K562 (cell line): ENCODE measurements at regions not wholly inside any gene's neighbourhood (a gene's known extent, or its start where the extent isn't known, plus 50 kb on each side); places are given as distances from the start of the nearest gene placed in this dataset.
A peak's percentile ranks its signal among the peaks of the same experiment; 100 is the strongest.

Source experiments
- ADNP ChIP-seq: fragments of 200-800 bp; sonication (Bioruptor generic); IDR thresholded peaks from 2 replicates; pipeline ENCODE4 v1.6.1; 2016; ENCODE audit warnings: missing genetic modification characterization, missing compliant biosample characterization
- BCOR ChIP-seq: fragments of 450-650 bp; IDR thresholded peaks from 2 replicates; pipeline ENCODE4 v1.6.1; 2016
- CAMTA2 ChIP-seq: fragments of 250-450 bp; sonication (Bioruptor Pico); conservative IDR thresholded peaks from 2 replicates; pipeline ENCODE4 v1.5.1; 2022
- CC2D1A ChIP-seq: fragments of 450-650 bp; IDR thresholded peaks from 2 replicates; pipeline ENCODE4 v1.6.1; 2017; ENCODE audit warnings: mild to moderate bottlenecking
- CREB1 ChIP-seq, 2 experiments: sonication (generic) in 1 of 2; formaldehyde crosslinking in 1 of 2; IDR thresholded peaks; 2 replicates each; pipeline versions ENCODE4 v1.6.1 to v1.8.0; 2012 to 2022; ENCODE audit warnings: inconsistent platforms in 1 of 2, mild to moderate bottlenecking in 1 of 2, missing genetic modification reagents in 1 of 2, moderate library complexity in 1 of 2
- DMBX1 ChIP-seq: fragments of 250-450 bp; sonication (Bioruptor Pico); IDR thresholded peaks from 2 replicates; pipeline ENCODE4 v1.8.0; 2022; ENCODE audit warnings: inconsistent platforms, mild to moderate bottlenecking, moderate library complexity, borderline replicate concordance
- FOXJ2 ChIP-seq: fragments of 200-800 bp; sonication (Bioruptor generic); IDR thresholded peaks from 2 replicates; pipeline ENCODE4 v1.6.1; 2016; ENCODE audit warnings: missing genetic modification characterization, missing compliant biosample characterization
- HCFC1 ChIP-seq: IDR thresholded peaks from 2 replicates; pipeline ENCODE4 v1.6.1; 2012; ENCODE audit warnings: low read depth, low read length, improper control_type of control experiment
- HDAC6 ChIP-seq: IDR thresholded peaks from 2 replicates; pipeline ENCODE4 v1.6.1; 2012; ENCODE audit warnings: low read depth, mild to moderate bottlenecking, control low read depth, inconsistent platforms, low read length, moderate library complexity
- HMG20A ChIP-seq: fragments of 450-650 bp; formaldehyde crosslinking; conservative IDR thresholded peaks from 2 replicates; pipeline ENCODE4 v1.4.0; 2020; ENCODE audit warnings: mild to moderate bottlenecking, mixed read lengths
- KAT2B ChIP-seq: IDR thresholded peaks from one replicate; pipeline ENCODE4 v1.6.1; 2012; ENCODE audit warnings: low read depth, mild to moderate bottlenecking, control low read depth, inconsistent platforms, low read length, moderate library complexity
- MED1 ChIP-seq: sonication (generic); formaldehyde crosslinking; IDR thresholded peaks from 2 replicates; pipeline ENCODE4 v1.8.1; 2023; ENCODE audit warnings: missing genetic modification reagents, borderline replicate concordance
- RBM15 ChIP-seq: fragments of 200-400 bp; formaldehyde crosslinking; IDR thresholded peaks from 2 replicates; pipeline ENCODE4 v1.6.1; 2018; ENCODE audit warnings: mild to moderate bottlenecking, low read length, moderate library complexity; ENCODE audit not compliant: insufficient read depth
- RFX7 ChIP-seq: fragments of 250-450 bp; sonication (Bioruptor Pico); IDR thresholded peaks from 2 replicates; pipeline ENCODE4 v1.5.1; 2021; ENCODE audit warnings: mild to moderate bottlenecking
- SMAD4 ChIP-seq: fragments of 250-450 bp; sonication (Bioruptor Pico); conservative IDR thresholded peaks from 2 replicates; pipeline ENCODE4 v1.8.0; 2021; ENCODE audit warnings: inconsistent platforms, mild to moderate bottlenecking, moderate library complexity
- SMARCA5 ChIP-seq: fragments of 450-650 bp; IDR thresholded peaks from 2 replicates; pipeline ENCODE4 v1.6.1; 2016
- STAG1 ChIP-seq: sonication (generic); formaldehyde crosslinking; IDR thresholded peaks from 2 replicates; pipeline ENCODE4 v1.5.0; 2020; ENCODE audit warnings: missing genetic modification reagents, borderline replicate concordance
- TAF15 ChIP-seq: fragments of 200-400 bp; formaldehyde crosslinking; IDR thresholded peaks from 2 replicates; pipeline ENCODE4 v1.6.1; 2017; ENCODE audit warnings: mild to moderate bottlenecking, low read depth, low read length, moderate library complexity
- ZNF23 ChIP-seq: fragments of 250-450 bp; sonication (Bioruptor Pico); IDR thresholded peaks from 2 replicates; pipeline ENCODE4 v1.4.0; 2020; ENCODE audit warnings: mild to moderate bottlenecking
- ZNF436 ChIP-seq: fragments of 250-450, 450-650 bp; sonication (Bioruptor Pico); formaldehyde crosslinking; IDR thresholded peaks from 2 replicates; pipeline ENCODE4 v1.7.0; 2020; ENCODE audit warnings: mild to moderate bottlenecking
- ZNF766 ChIP-seq: fragments of 200-800 bp; sonication (Bioruptor generic); conservative IDR thresholded peaks from 2 replicates; pipeline ENCODE4 v1.6.1; 2016; ENCODE audit warnings: missing genetic modification characterization, missing compliant biosample characterization
- ZNF778 ChIP-seq: fragments of 450-650 bp; formaldehyde crosslinking; IDR thresholded peaks from 2 replicates; pipeline ENCODE4 v1.4.0; 2020; ENCODE audit warnings: mild to moderate bottlenecking, moderate library complexity
- ZNF785 ChIP-seq: fragments of 250-450 bp; sonication (Bioruptor Pico); IDR thresholded peaks from 2 replicates; pipeline ENCODE4 v1.4.0; 2020; ENCODE audit warnings: mild to moderate bottlenecking
- ZZZ3 ChIP-seq: fragments of 450-650 bp; IDR thresholded peaks from 2 replicates; pipeline ENCODE4 v1.6.1; 2016; ENCODE audit warnings: antibody characterized with exemption, mild to moderate bottlenecking, moderate library complexity
- TF ChIP-seq, protein P1 (sequence below): sonication (generic); formaldehyde crosslinking; IDR thresholded peaks from 2 replicates; pipeline ENCODE4 v1.8.0; 2023; ENCODE audit warnings: missing genetic modification reagents, mild to moderate bottlenecking, borderline replicate concordance
- TF ChIP-seq, protein P2 (sequence below): fragments of 450-650 bp; formaldehyde crosslinking; IDR thresholded peaks from 2 replicates; pipeline ENCODE4 v1.4.0; 2020; ENCODE audit warnings: mild to moderate bottlenecking, mixed read lengths

DNA sequence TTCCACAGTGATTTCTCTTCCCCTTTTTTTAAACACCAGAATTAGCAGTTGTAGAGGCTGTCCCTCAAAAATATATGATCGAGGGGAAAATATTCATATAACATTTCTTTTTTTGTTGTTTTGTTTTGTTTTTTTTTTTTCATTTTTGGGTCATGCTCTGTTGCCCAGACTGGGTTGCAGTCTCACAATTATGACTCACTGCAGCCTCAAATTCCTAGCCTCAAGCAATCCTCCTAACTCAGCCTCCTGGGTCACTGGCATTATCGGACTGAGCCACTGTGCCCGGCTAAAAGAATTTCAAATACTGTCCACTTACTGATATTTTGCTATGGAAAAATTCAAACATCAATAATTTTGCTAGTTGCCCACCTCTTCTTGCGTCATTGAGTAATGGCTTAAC, 134.0 kb downstream of the HFE start (continued):
- TF ChIP-seq, protein P1, sequence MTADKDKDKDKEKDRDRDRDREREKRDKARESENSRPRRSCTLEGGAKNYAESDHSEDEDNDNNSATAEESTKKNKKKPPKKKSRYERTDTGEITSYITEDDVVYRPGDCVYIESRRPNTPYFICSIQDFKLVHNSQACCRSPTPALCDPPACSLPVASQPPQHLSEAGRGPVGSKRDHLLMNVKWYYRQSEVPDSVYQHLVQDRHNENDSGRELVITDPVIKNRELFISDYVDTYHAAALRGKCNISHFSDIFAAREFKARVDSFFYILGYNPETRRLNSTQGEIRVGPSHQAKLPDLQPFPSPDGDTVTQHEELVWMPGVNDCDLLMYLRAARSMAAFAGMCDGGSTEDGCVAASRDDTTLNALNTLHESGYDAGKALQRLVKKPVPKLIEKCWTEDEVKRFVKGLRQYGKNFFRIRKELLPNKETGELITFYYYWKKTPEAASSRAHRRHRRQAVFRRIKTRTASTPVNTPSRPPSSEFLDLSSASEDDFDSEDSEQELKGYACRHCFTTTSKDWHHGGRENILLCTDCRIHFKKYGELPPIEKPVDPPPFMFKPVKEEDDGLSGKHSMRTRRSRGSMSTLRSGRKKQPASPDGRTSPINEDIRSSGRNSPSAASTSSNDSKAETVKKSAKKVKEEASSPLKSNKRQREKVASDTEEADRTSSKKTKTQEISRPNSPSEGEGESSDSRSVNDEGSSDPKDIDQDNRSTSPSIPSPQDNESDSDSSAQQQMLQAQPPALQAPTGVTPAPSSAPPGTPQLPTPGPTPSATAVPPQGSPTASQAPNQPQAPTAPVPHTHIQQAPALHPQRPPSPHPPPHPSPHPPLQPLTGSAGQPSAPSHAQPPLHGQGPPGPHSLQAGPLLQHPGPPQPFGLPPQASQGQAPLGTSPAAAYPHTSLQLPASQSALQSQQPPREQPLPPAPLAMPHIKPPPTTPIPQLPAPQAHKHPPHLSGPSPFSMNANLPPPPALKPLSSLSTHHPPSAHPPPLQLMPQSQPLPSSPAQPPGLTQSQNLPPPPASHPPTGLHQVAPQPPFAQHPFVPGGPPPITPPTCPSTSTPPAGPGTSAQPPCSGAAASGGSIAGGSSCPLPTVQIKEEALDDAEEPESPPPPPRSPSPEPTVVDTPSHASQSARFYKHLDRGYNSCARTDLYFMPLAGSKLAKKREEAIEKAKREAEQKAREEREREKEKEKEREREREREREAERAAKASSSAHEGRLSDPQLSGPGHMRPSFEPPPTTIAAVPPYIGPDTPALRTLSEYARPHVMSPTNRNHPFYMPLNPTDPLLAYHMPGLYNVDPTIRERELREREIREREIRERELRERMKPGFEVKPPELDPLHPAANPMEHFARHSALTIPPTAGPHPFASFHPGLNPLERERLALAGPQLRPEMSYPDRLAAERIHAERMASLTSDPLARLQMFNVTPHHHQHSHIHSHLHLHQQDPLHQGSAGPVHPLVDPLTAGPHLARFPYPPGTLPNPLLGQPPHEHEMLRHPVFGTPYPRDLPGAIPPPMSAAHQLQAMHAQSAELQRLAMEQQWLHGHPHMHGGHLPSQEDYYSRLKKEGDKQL (CRISPR knock-in tag), result no peak
- TF ChIP-seq HMG20A, result no peak
- TF ChIP-seq ADNP (tag), result no peak
- TF ChIP-seq TAF15, result no peak
- no peak for TF ChIP-seq HDAC6
- TF ChIP-seq CAMTA2 (CRISPR knock-in tag), result no peak
- TF ChIP-seq ZNF23 (CRISPR knock-in tag), result no peak
- no peak for TF ChIP-seq MED1 (CRISPR knock-in tag)
- no peak for TF ChIP-seq ZNF766 (CRISPR knock-in tag)
- no peak for TF ChIP-seq ZNF778 (CRISPR knock-in tag)
- TF ChIP-seq FOXJ2 (tag), result no peak
- no peak for TF ChIP-seq ZNF785 (CRISPR knock-in tag)
- TF ChIP-seq ZNF436 (CRISPR knock-in tag), result no peak
- TF ChIP-seq DMBX1, result no peak
- TF ChIP-seq HCFC1, result no peak
- no peak for TF ChIP-seq KAT2B
- TF ChIP-seq, protein P2, sequence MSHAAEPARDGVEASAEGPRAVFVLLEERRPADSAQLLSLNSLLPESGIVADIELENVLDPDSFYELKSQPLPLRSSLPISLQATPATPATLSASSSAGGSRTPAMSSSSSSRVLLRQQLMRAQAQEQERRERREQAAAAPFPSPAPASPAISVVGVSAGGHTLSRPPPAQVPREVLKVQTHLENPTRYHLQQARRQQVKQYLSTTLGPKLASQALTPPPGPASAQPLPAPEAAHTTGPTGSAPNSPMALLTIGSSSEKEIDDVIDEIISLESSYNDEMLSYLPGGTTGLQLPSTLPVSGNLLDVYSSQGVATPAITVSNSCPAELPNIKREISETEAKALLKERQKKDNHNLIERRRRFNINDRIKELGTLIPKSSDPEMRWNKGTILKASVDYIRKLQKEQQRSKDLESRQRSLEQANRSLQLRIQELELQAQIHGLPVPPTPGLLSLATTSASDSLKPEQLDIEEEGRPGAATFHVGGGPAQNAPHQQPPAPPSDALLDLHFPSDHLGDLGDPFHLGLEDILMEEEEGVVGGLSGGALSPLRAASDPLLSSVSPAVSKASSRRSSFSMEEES (CRISPR knock-in tag), result no peak
- TF ChIP-seq ZZZ3, result no peak
- TF ChIP-seq CREB1 (IDR thresholded peaks at IDR 0.05), result no peak
- TF ChIP-seq CREB1 (CRISPR knock-in tag; IDR thresholded peaks at IDR 0.05), result no peak
- TF ChIP-seq SMAD4, result no peak
- TF ChIP-seq RBM15, result no peak
- 0 out of 2 replicates have a peak, but pooled peaks have one; percentile 37 for TF ChIP-seq CC2D1A
- TF ChIP-seq SMARCA5, result peak; percentile 74; the same call in 1 of the 2 replicates
- no peak for TF ChIP-seq STAG1 (CRISPR knock-in tag)
- peak; percentile 79 for TF ChIP-seq BCOR
- no peak for TF ChIP-seq RFX7 (CRISPR knock-in tag)
